Middle frontal gyrus (tissue), 1 donor: ENCODE measurements at regions not wholly inside any gene's neighbourhood (a gene's known extent, or its start where the extent isn't known, plus 50 kb on each side); places are given as distances from the start of the nearest gene placed in this dataset.
"Not testable (repeated sequence)": the region's sequence is repeated elsewhere in the genome, so short reads cannot be mapped to it uniquely, and the experiment has no call there.

Source experiments
- DNase-seq: peaks from one replicate; pipeline ENCODE4 v3.0.0-alpha.2; 2015; ENCODE audit warnings: low spot score; ENCODE audit errors: extremely low spot score

DNA sequence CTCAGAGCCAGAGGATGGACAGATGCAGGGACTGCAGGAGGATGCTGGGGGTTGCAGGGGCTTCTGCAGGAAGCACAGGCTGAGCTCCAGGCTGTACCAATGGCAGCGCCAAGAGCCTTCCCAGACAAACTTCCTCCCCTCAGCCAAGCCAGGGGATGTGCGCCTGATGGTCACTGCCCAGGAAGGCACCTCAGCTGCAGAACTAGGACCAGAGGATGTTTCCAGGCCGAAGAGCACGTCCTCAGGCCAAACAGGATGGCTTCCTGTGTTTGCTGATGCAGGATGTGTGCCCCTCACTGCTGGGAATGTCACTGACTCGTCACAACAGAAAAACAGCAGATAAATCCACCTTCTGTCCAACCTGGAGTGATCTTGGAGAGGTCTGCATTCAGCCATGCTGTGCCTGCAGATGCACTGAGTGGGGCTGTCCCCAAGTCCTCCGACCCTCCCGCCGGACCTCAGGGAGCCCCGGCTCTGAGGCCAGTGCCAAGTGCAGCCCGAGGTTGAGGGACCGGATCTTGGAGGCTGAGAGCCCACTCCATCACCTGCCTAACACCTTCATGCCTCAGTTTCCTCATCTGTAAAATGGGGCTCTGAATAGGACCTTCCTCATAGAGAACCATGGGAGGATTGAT is 152.5 kb upstream of the CHST15 start:
- DNase-seq = no peak

- DNase-seq = no peak
Measured at GRCh38 chr10:124245191-124245590, 151.8 kb upstream of the CHST15 start.

DNA sequence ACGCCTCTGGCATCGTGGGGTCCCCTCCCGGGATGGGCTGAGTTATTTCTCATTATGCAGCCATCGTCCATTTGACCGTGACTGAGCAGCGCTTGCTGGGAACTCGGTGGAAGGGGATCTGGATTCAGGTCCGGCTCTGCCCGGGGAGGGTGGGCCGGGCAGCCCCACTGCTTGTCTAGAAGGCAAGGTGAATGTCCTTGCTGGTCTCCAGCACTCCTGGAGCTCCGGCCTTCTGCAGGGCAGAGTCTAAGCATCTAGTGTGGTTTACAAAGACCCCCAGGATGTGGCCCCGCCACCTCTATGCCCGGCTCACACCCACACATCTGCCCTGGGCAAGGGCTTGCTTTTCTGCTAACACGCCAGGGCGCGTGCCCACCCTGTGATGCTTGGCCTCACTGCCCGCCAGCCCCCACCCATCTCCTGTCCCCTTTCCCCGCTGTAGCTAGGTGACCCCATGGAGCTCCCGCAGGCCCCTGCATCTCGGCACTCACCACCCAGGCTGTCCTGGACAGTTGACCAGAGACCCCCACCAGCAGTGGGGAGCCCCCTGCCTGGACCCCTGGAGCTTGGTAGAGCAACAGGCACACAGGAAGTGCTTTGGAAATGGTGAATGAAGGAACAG is 151.0 kb upstream of the CHST15 start:
- no peak for DNase-seq

GRCh38 chr10:124243702-124244121 is 150.3 kb upstream of the CHST15 start:
- DNase-seq = no peak

- no peak for DNase-seq
Measured at GRCh38 chr10:124242791-124243190, 149.4 kb upstream of the CHST15 start.

GRCh38 chr10:124242365-124242764 is 149.0 kb upstream of the CHST15 start:
- no peak for DNase-seq

- DNase-seq = not testable (repeated sequence)
Measured at GRCh38 chr10:124241510-124241909, 148.1 kb upstream of the CHST15 start.

GRCh38 chr10:124240839-124241291 is 147.5 kb upstream of the CHST15 start:
- no peak for DNase-seq

DNA sequence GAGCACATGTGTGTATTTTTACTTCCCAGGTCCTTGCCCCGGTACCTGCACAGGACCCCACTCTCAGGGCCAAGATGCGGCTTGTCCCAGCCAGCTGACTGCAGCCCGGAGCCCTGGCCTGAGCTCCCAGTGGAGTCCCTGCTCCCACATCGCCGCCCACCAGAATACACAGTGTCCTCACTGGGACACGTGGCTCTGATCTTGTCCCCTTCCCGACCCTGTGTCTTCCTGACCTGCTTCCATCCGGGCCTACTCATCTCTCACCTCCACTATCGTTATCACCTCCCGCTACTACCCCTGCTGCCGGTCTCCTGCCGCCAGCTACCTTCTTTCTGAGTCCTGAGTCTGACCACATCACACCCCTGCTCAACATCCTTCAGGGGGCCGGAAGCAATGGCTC is 146.3 kb upstream of the CHST15 start:
- DNase-seq = no peak

GRCh38 chr10:124239134-124239533 is 145.7 kb upstream of the CHST15 start:
- DNase-seq = no peak

GRCh38 chr10:124238367-124238766 is 145.0 kb upstream of the CHST15 start:
- DNase-seq = no peak

GRCh38 chr10:124237282-124237961 is 144.0 kb upstream of the CHST15 start:
- no peak for DNase-seq

DNA sequence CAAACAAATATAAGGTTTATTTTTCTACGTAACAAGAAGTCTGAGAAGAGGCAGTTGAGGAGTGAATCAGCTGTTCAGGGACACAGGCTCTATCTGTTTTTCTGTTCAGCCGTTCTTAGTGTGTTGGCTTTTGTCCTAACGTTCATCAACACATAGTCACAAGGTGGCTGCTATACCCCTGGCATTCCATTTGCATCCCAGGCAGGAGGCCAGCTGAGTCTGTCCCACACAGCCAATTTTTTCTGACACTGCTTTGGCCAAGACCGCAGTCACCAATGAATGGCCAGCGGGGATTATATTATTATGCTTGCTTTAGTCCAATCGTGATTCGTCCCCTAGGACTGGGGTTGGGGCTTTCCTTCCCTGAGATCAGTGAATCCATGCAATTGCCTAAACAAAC is 143.4 kb upstream of the CHST15 start:
- no peak for DNase-seq

- DNase-seq = no peak
Measured at GRCh38 chr10:124236136-124236535, 142.7 kb upstream of the CHST15 start.

- DNase-seq = no peak
Measured at GRCh38 chr10:124235232-124235631, 141.8 kb upstream of the CHST15 start.

GRCh38 chr10:124233546-124234138 is 140.2 kb upstream of the CHST15 start:
- DNase-seq = no peak

- no peak for DNase-seq
Measured at GRCh38 chr10:124232686-124233545, 139.5 kb upstream of the CHST15 start.

DNA sequence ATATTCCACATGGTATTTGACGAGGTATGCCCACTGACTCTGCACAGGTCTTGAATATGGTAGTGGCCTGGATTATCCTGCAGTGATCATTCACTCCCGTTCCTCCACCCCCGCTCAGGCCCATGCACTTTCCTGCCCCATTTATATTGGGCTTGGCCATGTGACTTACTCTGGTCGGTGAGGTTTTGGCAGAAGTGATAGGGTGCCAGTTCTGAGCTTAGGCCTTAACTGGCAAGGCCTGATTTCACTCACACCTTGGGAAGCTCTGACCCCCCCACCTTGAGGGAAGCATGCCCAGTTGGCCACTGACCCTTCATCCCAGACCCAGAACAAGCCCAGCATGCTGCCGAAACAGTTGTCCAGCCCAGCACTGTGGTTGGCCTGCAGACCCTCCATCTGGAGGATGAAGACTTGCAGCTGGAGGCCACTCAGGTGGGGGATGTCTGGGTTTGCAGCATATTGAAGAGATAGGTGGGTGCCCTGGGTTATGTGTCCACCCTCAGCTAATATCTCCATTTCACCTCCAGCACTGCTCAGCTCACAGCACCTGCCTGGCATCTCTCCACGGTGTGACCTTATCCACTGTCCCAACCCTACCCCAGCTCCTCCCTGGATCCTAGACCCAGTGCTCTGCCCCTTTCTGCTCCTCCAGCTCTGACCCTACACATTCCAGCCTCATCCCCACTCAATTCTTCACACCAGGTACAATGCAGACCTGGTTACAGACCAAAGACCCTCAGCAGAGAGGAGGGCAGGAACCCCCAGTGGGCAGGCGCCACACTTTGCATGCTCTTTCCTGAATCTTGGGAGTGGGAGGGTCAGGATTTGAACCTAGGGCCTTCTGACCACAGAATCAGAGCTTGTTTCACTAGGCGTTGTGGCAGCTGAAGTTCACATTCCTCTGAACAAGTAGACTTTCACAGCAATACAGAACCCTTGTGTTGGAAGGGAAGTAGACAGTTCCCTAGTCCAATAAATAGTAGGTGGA is 138.1 kb upstream of the CHST15 start:
- DNase-seq = no peak

DNA sequence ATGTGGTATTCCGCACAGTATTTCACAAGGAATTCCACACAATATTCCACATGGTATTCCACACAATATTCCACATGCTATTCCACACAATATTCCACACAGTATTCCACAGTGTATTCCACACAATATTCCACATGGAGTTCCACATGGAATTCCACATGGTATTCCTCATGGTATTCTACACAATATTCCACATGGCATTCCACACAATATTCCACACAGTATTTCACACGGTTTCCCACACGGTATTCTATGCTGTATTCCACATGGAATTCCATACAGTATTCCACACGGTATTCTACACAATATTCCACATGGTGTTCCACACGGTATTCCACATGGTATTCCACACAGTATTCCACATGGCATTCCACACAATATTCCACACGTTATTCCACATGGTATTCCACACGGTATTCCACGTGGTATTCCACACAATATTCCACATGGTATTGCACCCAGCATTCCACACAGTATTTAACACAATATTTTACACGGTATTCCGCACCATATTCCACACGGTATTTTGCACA is 137.3 kb upstream of the CHST15 start:
- DNase-seq = no peak
